ENCODE measurements at regions not wholly inside any gene's neighbourhood (a gene's known extent, or its start where the extent isn't known, plus 50 kb on each side); places are given as distances from the start of the nearest gene placed in this dataset.

GRCh38 chr6:66376001-66376400 lies 669.0 kb upstream of the EYS start (continued):
- TF ChIP-seq PATZ1 (tag by site-specific recombination; IDR thresholded peaks at IDR 0.05), result no peak

GRCh38 chr6:66369407-66369806 lies 662.4 kb upstream of the EYS start:
- H3K4me1 ChIP-seq (ENCODE audit: control insufficient read depth, insufficient read depth, low read length), result no peaks in the 10 kb centered on the region
- H3K27ac ChIP-seq (ENCODE audit: extremely low read depth, low read depth, low read length), result no peak overlapping the region
- H3K36me3 ChIP-seq (ENCODE audit: control insufficient read depth in 2 of 2, insufficient read depth in 1 of 2, low read length in 2 of 2), result no peaks in the 10 kb centered on the region
- POLR2A ChIA-PET, result no interaction called here
- no peak for TF ChIP-seq ZNF654 (tag by site-specific recombination; IDR thresholded peaks at IDR 0.05; ENCODE audit: low read depth)
- TF ChIP-seq ZNF544 (tag by site-specific recombination; IDR thresholded peaks at IDR 0.05), result no peak
- TF ChIP-seq EGR2 (tag by site-specific recombination; IDR thresholded peaks at IDR 0.05; ENCODE audit: low read depth), result no peak
- TF ChIP-seq ZSCAN18 (tag by site-specific recombination; IDR thresholded peaks at IDR 0.05), result no peak
- TF ChIP-seq ZNF692 (tag by site-specific recombination; IDR thresholded peaks at IDR 0.05), result no peak
- CTCF ChIA-PET, result interaction anchor here (0.7 kb wide), 1 partner anchor 17 kb away, joined by 6 read pairs; no protein-coding TSS in a partner anchor
- H3K9me3 ChIP-seq (ENCODE audit: control insufficient read depth, insufficient read depth, low read depth, low read length), result no peaks in the 10 kb centered on the region
- H3K4me3 ChIP-seq (ENCODE audit: low read depth, low read length), result no peak overlapping the region

- Histone ChIP-seq H3K36me3 (ENCODE audit: control insufficient read depth in 2 of 2, insufficient read depth in 1 of 2, low read length in 2 of 2) (no peaks in the 10 kb centered on the region), H3K4me3 (ENCODE audit: low read depth, low read length) (no peak overlapping the region), H3K9me3 (ENCODE audit: control insufficient read depth, insufficient read depth, low read depth, low read length) (no peaks in the 10 kb centered on the region), H3K27ac (ENCODE audit: extremely low read depth, low read depth, low read length) (no peak overlapping the region), H3K4me1 (ENCODE audit: control insufficient read depth, insufficient read depth, low read length) (no peaks in the 10 kb centered on the region)
- TF ChIP-seq ZNF341 (tag by site-specific recombination; IDR thresholded peaks at IDR 0.05; ENCODE audit: low read depth) (no peak), BCL11A (tag by site-specific recombination; IDR thresholded peaks at IDR 0.05; ENCODE audit: low read depth) (no peak), ZNF692 (tag by site-specific recombination; IDR thresholded peaks at IDR 0.05) (no peak), ZNF629 (tag by site-specific recombination; IDR thresholded peaks at IDR 0.05) (no peak), ZNF423 (tag by site-specific recombination; IDR thresholded peaks at IDR 0.05) (no peak), ZNF514 (tag by site-specific recombination; IDR thresholded peaks at IDR 0.05) (no peak), ZNF214 (tag by site-specific recombination; IDR thresholded peaks at IDR 0.05; ENCODE audit: borderline replicate concordance) (no peak), ZNF37A (tag by site-specific recombination; IDR thresholded peaks at IDR 0.05) (no peak), MEIS1 (CRISPR knock-in tag; IDR thresholded peaks at IDR 0.05; ENCODE audit: borderline replicate concordance) (no peak), ZNF324 (tag by site-specific recombination; IDR thresholded peaks at IDR 0.05) (no peak), ZNF266 (tag by site-specific recombination; IDR thresholded peaks at IDR 0.05; ENCODE audit: low read depth) (no peak), ZNF404 (tag by site-specific recombination; IDR thresholded peaks at IDR 0.05) (no peak), AEBP2 (tag by site-specific recombination; IDR thresholded peaks at IDR 0.05; ENCODE audit: borderline replicate concordance) (no peak), ZNF707 (tag by site-specific recombination; IDR thresholded peaks at IDR 0.05) (no peak), ZNF521 (tag by site-specific recombination; IDR thresholded peaks at IDR 0.05) (no peak), ZFP37 (tag by site-specific recombination; IDR thresholded peaks at IDR 0.05) (no peak)
- CTCF ChIA-PET, result no interaction called here
- POLR2A ChIA-PET, result no interaction called here
Measured at GRCh38 chr6:66362888-66363287, 655.9 kb upstream of the EYS start.

Data from HEK293 (cell line).